NOMO-1 treated with dmso at 0.1 percent for 144 hours (cell line): ENCODE measurements at regions not wholly inside any gene's neighbourhood (a gene's known extent, or its start where the extent isn't known, plus 50 kb on each side); places are given as distances from the start of the nearest gene placed in this dataset.

Experiments used
- DNase-seq: peaks from one replicate; lab custom pipeline; 2025; ENCODE audit not compliant: unreplicated experiment; lab: John Stamatoyannopoulos, UW

- DNase-seq = no peak
Observed at GRCh38 chr16:27679899-27680298, 130.0 kb downstream of the KATNIP start.

- DNase-seq = no peak
Observed at GRCh38 chr16:27681681-27682080, 131.7 kb downstream of the KATNIP start.

DNA sequence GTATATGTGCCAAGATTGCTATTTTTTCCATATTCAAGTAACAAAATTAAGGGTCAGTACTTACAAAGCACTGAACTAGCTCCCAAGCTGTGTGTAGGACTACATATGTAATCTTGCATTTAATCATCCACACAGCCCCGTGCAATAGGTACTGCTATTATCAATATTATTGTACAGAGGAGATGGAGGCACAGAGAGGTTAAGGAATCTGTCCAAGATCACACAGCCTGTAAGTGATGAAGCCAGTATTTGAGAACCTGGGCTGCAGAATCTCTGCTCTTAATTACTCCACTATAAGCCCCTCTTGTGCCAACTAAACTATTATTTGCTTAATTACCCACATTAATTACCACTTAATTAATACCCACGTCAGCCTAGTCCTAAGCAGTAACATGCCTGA lies 134.1 kb downstream of the KATNIP start:
- DNase-seq = no peak

GRCh38 chr16:27685807-27686206 lies 135.9 kb downstream of the KATNIP start:
- DNase-seq = no peak

DNA sequence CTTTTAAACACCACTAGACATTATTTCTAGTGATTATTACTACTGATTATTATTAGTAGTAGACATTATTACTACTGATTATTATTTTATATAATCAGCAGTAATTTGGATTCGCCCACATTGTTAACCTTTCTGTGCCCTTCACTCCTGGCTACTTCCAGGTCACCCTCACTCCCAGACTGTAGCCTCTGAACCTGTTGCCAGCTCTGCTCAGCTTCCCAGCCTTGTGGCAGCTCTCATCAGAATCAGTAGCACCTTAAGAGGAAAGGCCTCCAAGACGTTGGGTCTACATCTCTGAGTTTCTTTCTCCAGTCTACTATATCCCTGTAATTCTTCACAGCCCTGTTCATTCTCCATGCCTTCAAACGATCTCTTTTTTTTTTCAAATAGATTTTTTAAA lies 137.0 kb downstream of the KATNIP start:
- no peak for DNase-seq

DNA sequence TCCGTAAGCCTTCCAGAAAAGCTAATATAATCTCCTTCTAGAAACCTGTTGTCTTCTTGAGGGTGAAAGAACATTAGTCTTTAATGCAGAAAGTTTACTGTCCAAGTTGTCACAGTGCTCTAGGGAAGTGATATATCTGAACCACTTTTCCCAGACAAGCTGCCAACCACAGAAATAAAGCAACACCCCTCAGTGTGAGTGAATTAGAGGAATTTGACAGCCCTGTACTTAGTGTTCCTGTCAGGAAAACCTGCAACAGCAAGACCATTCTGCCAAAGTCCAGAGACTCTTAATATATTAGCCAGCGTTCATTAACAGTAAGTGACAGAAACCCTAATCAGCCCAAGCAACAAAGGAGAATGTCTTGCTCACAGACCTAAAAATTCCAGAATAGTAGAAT lies 137.7 kb downstream of the KATNIP start:
- DNase-seq = no peak

DNA sequence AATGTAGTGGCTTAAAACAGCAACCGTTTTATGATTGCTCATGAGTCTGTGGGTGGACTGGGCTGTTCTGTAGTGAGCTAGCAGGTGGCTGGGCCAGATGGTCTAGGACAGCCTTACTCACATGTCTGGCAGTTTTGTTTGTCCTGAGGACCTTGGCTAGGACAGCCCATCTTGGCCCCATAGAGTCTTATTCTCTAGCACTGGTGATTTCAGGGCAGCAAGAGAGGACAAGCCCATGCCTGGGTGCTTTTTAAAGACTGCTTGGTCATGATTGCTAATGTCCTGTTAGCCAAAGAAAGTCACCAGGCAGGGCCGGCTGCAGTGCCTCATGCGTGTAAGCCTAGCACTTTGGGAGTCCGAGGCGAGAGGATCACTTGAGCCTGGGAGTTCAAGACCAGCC lies 139.8 kb downstream of the KATNIP start:
- no peak for DNase-seq

GRCh38 chr16:27690608-27691007 lies 140.7 kb downstream of the KATNIP start:
- DNase-seq = peak; percentile 0

DNA sequence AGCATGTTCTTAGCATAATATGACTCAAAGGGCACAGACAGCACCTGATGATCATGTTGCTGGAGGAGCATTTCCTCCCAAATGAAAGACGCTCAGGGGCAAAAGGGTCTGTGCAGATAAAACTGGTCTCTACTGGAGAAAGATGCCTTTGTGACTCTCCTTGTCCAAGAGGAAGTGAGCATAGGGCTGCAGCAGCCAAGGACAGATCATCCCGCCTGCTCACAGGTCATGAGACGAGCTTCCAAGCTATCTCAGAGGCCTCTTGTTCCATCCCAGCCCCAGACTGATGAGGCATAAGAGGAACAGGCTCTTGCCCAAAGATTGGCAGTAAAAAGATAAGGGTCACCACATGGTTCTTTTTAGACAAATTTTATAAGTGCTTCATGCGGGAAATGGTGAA lies 141.8 kb downstream of the KATNIP start:
- no peak for DNase-seq

DNA sequence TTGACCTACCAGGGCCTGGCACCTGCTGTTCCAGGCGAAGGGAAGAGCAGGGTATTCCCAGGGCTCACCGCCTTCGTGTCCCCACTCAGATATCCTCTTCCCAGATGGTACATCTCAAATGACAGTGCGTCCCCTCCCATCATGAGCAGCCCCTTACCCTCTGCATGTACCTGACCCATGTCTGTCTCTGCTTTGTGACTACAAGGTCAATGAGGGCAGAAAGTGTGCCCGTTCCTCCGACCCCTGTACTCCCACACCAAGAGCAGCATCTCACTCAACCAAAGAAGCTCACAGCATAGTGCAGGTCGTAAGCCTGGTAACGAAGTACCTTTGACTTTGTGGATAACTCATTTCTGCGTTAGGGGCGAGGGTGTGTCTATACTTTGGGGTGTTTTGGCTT lies 142.6 kb downstream of the KATNIP start:
- no peak for DNase-seq

- no peak for DNase-seq
Observed at GRCh38 chr16:27695161-27695560, 145.2 kb downstream of the KATNIP start.

- DNase-seq = no peak
Observed at GRCh38 chr16:27698266-27698665, 148.3 kb downstream of the KATNIP start.

DNA sequence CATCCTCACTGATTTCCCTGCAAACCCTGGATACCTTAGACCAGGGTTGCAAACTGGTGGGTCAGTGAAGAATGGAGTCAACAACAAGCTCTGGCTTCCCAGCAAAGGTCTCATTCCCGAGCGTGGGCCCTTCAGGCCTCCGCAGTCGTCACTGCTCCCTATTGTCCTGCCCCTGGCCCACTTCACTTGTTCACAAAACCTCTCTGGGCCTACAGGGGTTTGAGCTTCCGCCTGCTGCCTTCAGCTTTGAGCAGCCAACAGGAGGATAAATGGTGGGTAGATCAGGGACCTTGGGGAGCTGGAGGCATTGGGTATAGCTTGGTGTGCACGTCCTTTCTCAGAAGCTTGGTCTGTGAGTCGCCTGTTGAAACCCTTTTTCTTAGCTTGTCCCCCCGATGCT lies 148.8 kb downstream of the KATNIP start:
- no peak for DNase-seq

GRCh38 chr16:27699540-27699939 lies 149.6 kb downstream of the KATNIP start:
- no peak for DNase-seq

DNA sequence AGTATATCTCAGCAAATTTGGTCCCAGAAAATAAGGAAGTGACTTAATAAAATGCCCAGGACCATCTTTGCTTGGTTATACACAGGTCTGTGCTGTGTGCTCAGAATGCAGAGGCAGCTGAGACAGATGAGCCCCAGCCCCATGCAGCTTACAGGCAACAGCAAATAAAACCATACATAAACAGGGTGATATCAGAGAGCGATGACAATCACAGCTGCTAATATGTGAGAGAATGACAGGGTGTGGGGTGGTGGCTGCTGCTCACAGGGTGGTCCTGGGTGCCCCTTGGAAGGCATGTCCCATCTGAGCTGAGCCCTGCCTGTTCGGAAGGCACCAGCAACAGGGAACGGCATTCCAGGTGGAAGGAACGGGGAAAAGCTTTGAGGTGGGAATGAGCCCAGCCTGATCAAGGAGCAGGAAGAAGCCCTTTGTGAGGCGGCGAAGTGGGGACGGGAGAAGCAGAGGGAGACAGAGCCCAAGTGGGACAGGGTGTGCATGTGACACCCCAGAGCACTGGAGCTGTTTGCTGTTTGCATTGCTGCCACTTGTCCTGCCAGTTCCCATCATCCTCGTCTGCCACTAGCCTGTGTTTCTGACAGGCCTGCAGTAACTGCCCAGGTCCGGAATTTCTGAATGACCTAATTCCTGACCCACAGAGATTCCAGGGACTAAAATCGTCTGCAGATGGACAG lies 150.5 kb downstream of the KATNIP start:
- DNase-seq = no peak

- DNase-seq = no peak
Observed at GRCh38 chr16:27701381-27701780, 151.4 kb downstream of the KATNIP start.

DNA sequence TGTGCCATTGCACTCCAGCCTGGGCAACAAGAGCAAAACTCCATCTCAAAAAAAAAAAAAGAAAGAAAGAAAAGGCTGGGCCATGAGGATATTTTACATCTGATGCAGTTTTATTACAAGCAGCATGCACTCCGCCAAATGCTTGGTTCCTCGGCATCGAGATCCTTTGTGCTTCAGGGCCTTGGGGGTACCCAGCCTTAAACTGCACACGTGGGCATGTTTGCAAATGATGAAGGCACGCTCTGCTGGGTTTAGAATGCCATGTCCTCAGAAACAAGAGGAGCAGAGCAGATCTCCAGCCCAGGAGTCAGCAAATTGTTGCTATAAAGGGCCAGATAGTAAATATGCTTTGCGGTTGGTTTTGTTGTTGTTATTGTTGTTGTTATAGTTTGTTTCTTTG lies 153.2 kb downstream of the KATNIP start:
- DNase-seq = no peak

DNA sequence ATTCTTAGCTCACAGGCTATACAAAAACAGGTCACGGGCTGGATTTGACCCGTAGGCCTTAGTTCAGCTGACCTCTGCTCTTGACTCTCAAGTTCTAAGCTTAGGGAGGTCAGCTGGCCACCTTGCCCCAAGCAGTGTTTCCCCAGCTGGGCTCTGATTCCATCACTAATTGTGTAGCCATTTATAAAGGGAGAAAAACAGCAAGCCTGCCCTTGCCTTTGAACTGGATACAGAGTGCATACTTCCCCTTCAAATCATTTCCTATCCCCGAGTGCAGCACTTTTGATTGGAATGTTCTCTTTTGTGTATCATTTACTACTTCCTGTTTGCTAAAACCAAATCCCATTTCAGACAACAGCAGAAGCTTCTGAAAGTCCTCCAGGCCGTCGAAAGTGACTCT lies 153.6 kb downstream of the KATNIP start:
- no peak for DNase-seq

- no peak for DNase-seq
Observed at GRCh38 chr16:27704252-27704651, 154.3 kb downstream of the KATNIP start.

DNA sequence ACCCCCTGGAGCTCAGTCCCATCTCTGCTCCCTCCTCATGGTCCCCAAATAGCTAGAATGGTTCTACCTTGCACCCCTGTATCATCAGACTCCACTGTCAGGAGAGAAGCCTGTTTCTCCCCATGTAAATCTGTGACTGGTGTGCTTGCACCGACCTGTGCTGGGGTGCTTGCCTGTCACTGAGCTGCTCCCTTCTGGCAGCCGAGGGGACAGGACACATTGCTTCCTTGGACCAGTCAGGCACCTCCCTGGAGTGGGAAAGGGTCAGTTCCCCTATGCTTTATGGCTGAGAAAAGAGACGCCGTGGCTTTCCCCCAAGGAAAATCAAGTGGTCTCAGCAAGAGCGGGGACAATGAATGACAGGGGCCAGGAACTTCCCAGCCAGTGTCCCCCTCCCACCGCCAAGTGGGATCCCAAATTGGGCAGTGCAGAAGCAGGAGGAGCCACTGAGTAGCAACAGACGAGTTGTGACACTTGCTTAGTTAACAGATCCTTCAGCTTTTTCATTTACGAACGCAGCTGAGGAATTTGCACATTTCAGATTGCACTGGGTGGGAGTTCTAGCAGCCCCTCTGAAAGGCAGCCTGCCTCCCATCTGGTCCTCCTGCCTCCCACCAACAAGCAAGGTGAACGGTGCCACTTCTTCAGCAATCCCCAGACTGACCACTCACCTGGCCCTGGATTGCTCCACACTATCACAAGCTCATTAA lies 156.4 kb downstream of the KATNIP start:
- DNase-seq = no peak

GRCh38 chr16:27706866-27707685 lies 157.1 kb downstream of the KATNIP start:
- DNase-seq = no peak

GRCh38 chr16:27708651-27709050 lies 158.7 kb downstream of the KATNIP start:
- DNase-seq = no peak
